Spleen (tissue), 11 donors: ENCODE measurements at regions not wholly inside any gene's neighbourhood (a gene's known extent, or its start where the extent isn't known, plus 50 kb on each side); places are given as distances from the start of the nearest gene placed in this dataset.
"Not testable (repeated sequence)": the region's sequence is repeated elsewhere in the genome, so short reads cannot be mapped to it uniquely, and the experiment has no call there.

Source experiments
- DNase-seq: peaks from one replicate; pipeline ENCODE4 v3.0.0-alpha.2; 2020
- H3K27ac ChIP-seq, 8 donors: fragments of 200-600 bp; sonication (generic) in 7 of 8; 1 replicate in 4 of 8; 2 replicates in 4 of 8; pipeline versions ENCODE4 v1.5.0 to v1.8.0; 2016 to 2021; ENCODE audit warnings: inconsistent platforms in 4 of 8, mild to moderate bottlenecking in 4 of 8, moderate library complexity in 1 of 8
- H3K27me3 ChIP-seq, 7 donors: fragments of 200-600 bp; sonication (generic) in 6 of 7; replicated peaks in 1 of 7; 1 replicate in 4 of 7; 2 replicates in 3 of 7; pipeline versions ENCODE4 v1.5.0 to v1.8.0; 2016 to 2021; ENCODE audit warnings: inconsistent platforms in 3 of 7, mild to moderate bottlenecking in 1 of 7
- H3K36me3 ChIP-seq, 6 donors: fragments of 200-600 bp; sonication (generic) in 5 of 6; 1 replicate in 4 of 6; 2 replicates in 2 of 6; pipeline versions ENCODE4 v1.5.0 to v1.8.0; 2016 to 2021; ENCODE audit warnings: inconsistent platforms in 2 of 6
- H3K4me1 ChIP-seq, 6 donors: fragments of 200-600 bp; sonication (generic) in 5 of 6; 1 replicate in 3 of 6; 2 replicates in 3 of 6; pipeline versions ENCODE4 v1.5.0 to v1.8.0; 2016 to 2021; ENCODE audit warnings: inconsistent platforms in 3 of 6
- H3K4me3 ChIP-seq, 8 donors: fragments of 200-600 bp; sonication (generic) in 7 of 8; 1 replicate in 4 of 8; 2 replicates in 4 of 8; pipeline versions ENCODE4 v1.5.0 to v1.8.0; 2016 to 2021; ENCODE audit warnings: inconsistent platforms in 4 of 8, mild to moderate bottlenecking in 4 of 8, moderate library complexity in 2 of 8
- H3K9me3 ChIP-seq, 8 donors: fragments of 200-600 bp; sonication (generic) in 7 of 8; 1 replicate in 4 of 8; 2 replicates in 4 of 8; pipeline versions ENCODE4 v1.5.0 to v1.8.0; 2016 to 2021; ENCODE audit warnings: inconsistent platforms in 4 of 8
- CTCF ChIP-seq, 11 experiments: fragments of 200-600 bp in 7 of 11; fragments of 450-650 bp in 4 of 11; sonication (generic) in 4 of 11; IDR thresholded peaks in 8 of 11; conservative IDR thresholded peaks in 3 of 11; 1 replicate in 7 of 11; 2 replicates in 4 of 11; pipeline versions ENCODE4 v1.4.0 to v1.8.0; 2016 to 2021; ENCODE audit warnings: antibody characterized with exemption in 11 of 11, inconsistent platforms in 4 of 11, mild to moderate bottlenecking in 1 of 11
- POLR2A ChIP-seq, 3 donors: fragments of 450-650 bp; IDR thresholded peaks; one replicate each; pipeline ENCODE4 v1.5.1; 2017; ENCODE audit warnings: antibody characterized with exemption in 3 of 3, mild to moderate bottlenecking in 1 of 3
- POLR2AphosphoS5 ChIP-seq, 3 donors: sonication (generic); formaldehyde crosslinking; IDR thresholded peaks; one replicate each; pipeline ENCODE4 v1.5.1; 2017; ENCODE audit warnings: antibody characterized with exemption in 3 of 3
- WGBS, 5 donors: extraction: QIAGEN DNeasy Blood & Tissue Kit in 3 of 5; methylation state at CpG; one replicate each; pipeline versions ENCODE4 v1.1.5 to v1.1.7; 2013 to 2018; 5-methylcytosine and 5-hydroxymethylcytosine counted together
- intact Hi-C: fragments of 100-400 bp; cut with DNase I; formaldehyde crosslinking; loops from one replicate; pipeline ENCODE4 v1.15.0; 2023; ENCODE audit warnings: low total_unique reads
- donor health status: healthy with polysubstance abuse.
- donor health status: DM: no; HTN: no; CAD: no; lungs with moderate emphysema.
- donor health status: DM: no; HTN: no; CAD: no.
- donor health status: Bipolar disorder and iron deficiency.
- donor health status: healthy.
- donor health status: DM: no; HTN: no; CAD: no.
- donor health status: DM: yes; HTN: yes; CAD: no.

GRCh38 chr6:100301731-100302130 is 163.0 kb downstream of the SIM1 start:
- H3K4me3 ChIP-seq: no peak overlapping the region
- no peak for DNase-seq
- whole genome bisulfite sequencing, 5 donors: 71 to 94% (median 89%) methylated on average over 2 of the region's 2 CpGs
- H3K4me1 ChIP-seq: no peaks in the 10 kb centered on the region
- TF ChIP-seq CTCF (IDR thresholded peaks at IDR 0.05 in 8 of 11, conservative IDR thresholded peaks at IDR 0.05 in 3 of 11): no peak
- TF ChIP-seq POLR2A (IDR thresholded peaks at IDR 0.05): no peak
- no peak for TF ChIP-seq POLR2AphosphoS5 (IDR thresholded peaks at IDR 0.05)
- H3K27me3 ChIP-seq: peaks cover 0 to 5% (median 0%) of the 10 kb centered on the region in 7 donors
- H3K9me3 ChIP-seq: no peaks in the 10 kb centered on the region
- no peak overlapping the region for H3K27ac ChIP-seq
- intact Hi-C loops: no loop called here
- H3K36me3 ChIP-seq: no peaks in the 10 kb centered on the region

- TF ChIP-seq CTCF (IDR thresholded peaks at IDR 0.05 in 8 of 11, conservative IDR thresholded peaks at IDR 0.05 in 3 of 11) (no peak), POLR2A (IDR thresholded peaks at IDR 0.05) (no peak), POLR2AphosphoS5 (IDR thresholded peaks at IDR 0.05) (no peak)
- H3K4me3 ChIP-seq: no peak overlapping the region
- peaks cover 0 to 5% (median 0%) of the 10 kb centered on the region in 7 donors for H3K27me3 ChIP-seq
Measured at GRCh38 chr6:100300221-100300736, 164.4 kb downstream of the SIM1 start.

GRCh38 chr6:100296810-100297544 is 167.7 kb downstream of the SIM1 start:
- 66 to 72% (median 68%) methylated on average over 3 of the region's 3 CpGs for WGBS, 5 donors
- H3K9me3 ChIP-seq: no peaks in the 10 kb centered on the region
- no peak overlapping the region for H3K4me3 ChIP-seq
- intact Hi-C loops: no loop called here
- H3K4me1 ChIP-seq: no peaks in the 10 kb centered on the region
- no peaks in the 10 kb centered on the region for H3K36me3 ChIP-seq
- H3K27ac ChIP-seq: no peak overlapping the region
- TF ChIP-seq CTCF (IDR thresholded peaks at IDR 0.05 in 8 of 11, conservative IDR thresholded peaks at IDR 0.05 in 3 of 11) (no peak), POLR2A (IDR thresholded peaks at IDR 0.05) (no peak), POLR2AphosphoS5 (IDR thresholded peaks at IDR 0.05) (no peak)
- peaks cover 0 to 5% (median 0%) of the 10 kb centered on the region in 7 donors for H3K27me3 ChIP-seq
- DNase-seq: no peak

More at GRCh38 chr6:100300221-100300736, 164.4 kb downstream of the SIM1 start:
- WGBS, 5 donors: 58 to 88% (median 83%) methylated on average over 3 of the region's 3 CpGs
- intact Hi-C loops: no loop called here
- DNase-seq: no peak
- Histone ChIP-seq H3K36me3 (no peaks in the 10 kb centered on the region), H3K27ac (no peak overlapping the region), H3K4me1 (no peaks in the 10 kb centered on the region), H3K9me3 (no peaks in the 10 kb centered on the region)

GRCh38 chr6:100295172-100295571 is 169.5 kb downstream of the SIM1 start:
- H3K4me1 ChIP-seq, intact Hi-C loops, DNase-seq, H3K4me3 ChIP-seq, H3K9me3 ChIP-seq, H3K27ac ChIP-seq, H3K27me3 ChIP-seq, H3K36me3 ChIP-seq: not testable (repeated sequence)
- WGBS, 5 donors: 92 to 98% (median 94%) methylated on average over 4 of the region's 4 CpGs
